NCI-H2081 (cell line): ENCODE measurements at regions not wholly inside any gene's neighbourhood (a gene's known extent, or its start where the extent isn't known, plus 50 kb on each side); places are given as distances from the start of the nearest gene placed in this dataset.

Experiments
- DNase-seq, 2 experiments: peaks; one replicate each; lab custom pipeline; 2025; lab: John Stamatoyannopoulos, UW

- no peak for DNase-seq
Observed at GRCh38 chr2:120607506-120607905, 128.2 kb upstream of the GLI2 start.

GRCh38 chr2:120607996-120608395 lies 127.7 kb upstream of the GLI2 start:
- no peak for DNase-seq

- no peak for DNase-seq
Observed at GRCh38 chr2:120609826-120610395, 125.8 kb upstream of the GLI2 start.

- DNase-seq: no peak
Observed at GRCh38 chr2:120611016-120611415, 124.7 kb upstream of the GLI2 start.

DNA sequence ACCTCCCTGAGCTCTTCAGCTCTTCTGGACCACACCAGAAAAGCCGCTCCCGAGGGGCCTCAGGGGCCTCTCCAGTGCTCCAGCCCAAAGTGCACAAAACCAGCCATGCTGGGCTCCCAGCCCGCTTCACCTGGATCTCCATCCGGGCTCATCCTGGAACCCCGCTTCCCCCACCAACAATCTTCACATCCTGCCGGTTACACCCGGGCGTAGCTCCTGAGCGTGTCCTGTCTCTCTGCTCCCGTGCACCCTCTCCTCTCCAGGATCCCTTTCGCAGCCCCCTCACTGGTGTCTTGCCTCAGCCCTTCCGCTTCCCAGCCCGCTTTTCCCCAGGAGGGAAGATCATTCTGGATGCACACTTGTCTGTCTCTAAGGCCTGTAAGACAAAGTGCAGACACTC lies 123.7 kb upstream of the GLI2 start:
- DNase-seq: no peak

- no peak for DNase-seq
Observed at GRCh38 chr2:120612471-120612870, 123.2 kb upstream of the GLI2 start.

DNA sequence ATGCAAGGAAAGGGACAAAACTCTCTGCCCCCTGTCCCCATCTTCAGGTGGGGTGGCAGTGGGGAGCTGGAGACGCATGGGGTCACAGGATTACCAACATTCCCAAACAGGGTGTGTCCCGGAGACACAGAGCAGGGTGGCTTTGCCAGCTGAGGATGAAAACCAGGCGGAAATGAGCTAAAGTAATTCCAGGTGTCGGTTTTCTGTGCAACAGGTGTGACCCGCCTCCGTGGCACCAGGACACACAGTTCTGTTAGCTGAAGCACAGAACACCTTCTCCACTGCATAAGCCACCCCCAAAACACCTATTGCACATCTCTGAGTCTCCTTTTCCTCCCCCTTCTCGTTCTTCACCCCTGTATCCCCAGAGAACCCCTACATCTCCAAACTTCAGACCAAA lies 122.7 kb upstream of the GLI2 start:
- no peak for DNase-seq

GRCh38 chr2:120613742-120614571 lies 121.7 kb upstream of the GLI2 start:
- DNase-seq: no peak

DNA sequence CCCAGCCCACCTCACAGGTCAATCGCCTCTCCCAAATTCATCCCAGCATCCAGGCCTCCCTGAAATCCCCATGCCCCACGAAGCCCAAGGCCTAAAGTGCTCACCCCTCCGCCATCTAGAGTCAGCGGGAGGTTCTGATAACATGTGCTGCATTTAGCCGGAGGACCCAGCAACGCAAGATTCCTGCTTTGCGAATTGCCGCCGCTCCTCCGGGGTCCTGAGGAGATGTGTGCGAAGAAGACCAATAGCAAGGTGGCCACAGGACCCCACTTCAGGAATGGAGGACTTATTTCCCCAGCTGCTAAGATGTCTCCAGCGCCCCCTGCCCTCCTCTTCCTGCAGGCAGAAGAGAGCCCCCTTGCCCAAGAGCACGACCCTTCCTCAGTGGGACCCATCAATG lies 120.8 kb upstream of the GLI2 start:
- DNase-seq: no peak

GRCh38 chr2:120616261-120616660 lies 119.4 kb upstream of the GLI2 start:
- DNase-seq: no peak

GRCh38 chr2:120617055-120617454 lies 118.6 kb upstream of the GLI2 start:
- DNase-seq: no peak

- DNase-seq: no peak
Observed at GRCh38 chr2:120618830-120619229, 116.8 kb upstream of the GLI2 start.

GRCh38 chr2:120619579-120619978 lies 116.1 kb upstream of the GLI2 start:
- no peak for DNase-seq

DNA sequence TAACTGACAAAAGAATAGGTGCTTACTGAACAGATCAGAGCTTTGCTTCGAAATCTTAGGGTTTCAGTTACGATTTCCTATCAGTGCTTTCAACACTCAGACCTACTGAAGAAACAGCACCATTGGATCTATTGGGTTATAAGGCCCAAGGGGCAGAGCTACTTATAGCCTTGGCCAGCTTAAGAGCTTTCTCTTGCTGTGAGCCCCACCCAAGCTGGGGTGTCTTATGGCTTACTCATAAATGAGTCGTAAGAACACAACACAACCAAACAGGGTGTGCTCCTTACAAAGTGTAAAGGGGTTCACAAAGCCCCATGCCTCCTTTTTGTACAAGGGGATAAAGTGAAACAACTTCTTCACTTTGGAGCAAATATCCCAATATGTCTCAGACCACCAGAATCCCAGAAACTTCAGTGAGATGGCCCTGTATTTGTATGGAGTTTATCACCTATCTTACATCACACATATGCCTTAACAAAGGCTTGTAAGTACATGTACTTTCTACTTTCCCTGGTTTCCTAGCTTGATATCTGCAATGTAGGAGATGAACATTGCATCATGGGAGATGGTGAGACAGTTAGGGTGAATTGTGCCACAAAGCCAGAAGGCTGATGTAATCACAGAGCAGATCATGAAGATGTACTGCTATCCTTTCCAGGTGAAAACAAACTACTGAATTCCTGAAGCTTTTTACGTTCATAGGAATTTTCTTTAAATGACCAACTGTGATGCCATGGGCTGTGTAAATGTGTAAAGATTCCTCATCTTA lies 115.5 kb upstream of the GLI2 start:
- no peak for DNase-seq

DNA sequence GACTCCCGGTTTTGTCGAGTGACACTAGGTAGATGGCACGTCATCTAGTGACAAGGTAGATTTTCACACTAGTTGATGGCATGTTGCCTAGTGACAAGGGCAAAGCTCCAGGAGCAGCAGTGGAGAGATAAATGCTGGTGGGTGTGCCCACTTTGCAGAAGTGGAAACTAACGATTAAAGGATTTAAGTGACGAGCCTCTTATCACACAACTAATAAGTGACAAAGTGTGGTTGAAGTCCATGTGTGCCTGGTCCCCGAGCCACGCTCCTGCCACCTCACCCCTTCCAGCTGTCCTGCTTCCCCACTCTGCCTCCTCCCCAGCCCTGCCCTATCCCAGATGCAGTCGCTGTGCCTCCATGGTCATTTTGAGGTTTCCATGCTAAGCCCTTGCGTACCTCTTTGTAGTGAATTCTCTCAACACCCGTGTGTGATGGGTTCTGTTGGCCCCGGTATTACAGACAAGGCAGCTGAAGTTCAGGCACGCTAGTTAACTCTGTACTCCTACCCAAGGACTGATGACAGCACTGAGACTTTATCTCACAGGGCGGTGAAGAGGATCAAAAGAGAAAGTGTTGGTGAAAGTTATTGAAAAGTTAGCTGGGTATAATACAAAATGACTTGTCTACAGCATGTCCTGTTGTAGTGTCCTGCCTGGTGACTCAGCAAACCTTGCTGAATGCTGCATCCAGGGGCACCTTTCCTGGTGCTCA lies 113.4 kb upstream of the GLI2 start:
- no peak for DNase-seq

DNA sequence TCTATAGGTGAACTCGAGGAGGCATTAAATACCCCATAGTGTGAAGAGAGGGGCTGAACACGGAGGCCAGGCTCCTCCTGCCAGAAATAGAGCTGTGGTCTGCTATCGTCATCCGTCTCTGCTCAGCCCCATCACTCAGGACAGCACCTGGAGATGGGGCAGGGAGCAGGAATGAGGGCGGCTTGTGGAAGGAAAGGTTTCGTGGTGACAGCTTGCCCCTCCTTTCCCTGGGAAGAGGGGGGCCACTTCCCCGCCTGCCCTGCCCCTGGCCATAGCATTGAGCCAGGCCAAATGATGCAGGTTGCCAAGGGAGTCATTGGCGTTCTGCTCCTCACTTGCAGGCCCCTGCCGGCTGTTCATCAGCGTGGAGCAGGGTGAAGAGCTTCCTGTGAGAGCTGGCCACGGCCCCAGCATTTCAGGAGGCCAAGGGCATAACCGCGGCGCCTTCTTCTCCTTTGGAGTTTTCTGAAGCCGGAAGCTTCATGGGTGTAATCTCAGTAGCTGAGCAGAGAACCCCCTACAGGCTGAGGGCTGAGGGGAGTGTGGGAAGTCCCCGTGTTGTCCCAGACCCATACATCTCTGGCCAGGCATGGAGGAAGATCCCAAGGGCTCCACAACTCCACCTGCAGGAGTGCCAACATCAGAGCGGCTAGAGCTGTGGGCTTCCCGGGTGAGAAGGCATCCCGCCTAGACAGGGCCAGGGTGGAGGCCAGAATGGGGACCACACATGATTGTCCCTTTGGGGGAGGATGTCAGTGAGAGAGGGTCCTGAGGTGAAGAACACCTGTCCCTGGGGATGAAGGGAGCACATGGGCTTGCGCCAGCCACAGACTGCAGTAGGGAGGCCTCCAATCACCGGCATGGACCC lies 112.5 kb upstream of the GLI2 start:
- no peak for DNase-seq

DNA sequence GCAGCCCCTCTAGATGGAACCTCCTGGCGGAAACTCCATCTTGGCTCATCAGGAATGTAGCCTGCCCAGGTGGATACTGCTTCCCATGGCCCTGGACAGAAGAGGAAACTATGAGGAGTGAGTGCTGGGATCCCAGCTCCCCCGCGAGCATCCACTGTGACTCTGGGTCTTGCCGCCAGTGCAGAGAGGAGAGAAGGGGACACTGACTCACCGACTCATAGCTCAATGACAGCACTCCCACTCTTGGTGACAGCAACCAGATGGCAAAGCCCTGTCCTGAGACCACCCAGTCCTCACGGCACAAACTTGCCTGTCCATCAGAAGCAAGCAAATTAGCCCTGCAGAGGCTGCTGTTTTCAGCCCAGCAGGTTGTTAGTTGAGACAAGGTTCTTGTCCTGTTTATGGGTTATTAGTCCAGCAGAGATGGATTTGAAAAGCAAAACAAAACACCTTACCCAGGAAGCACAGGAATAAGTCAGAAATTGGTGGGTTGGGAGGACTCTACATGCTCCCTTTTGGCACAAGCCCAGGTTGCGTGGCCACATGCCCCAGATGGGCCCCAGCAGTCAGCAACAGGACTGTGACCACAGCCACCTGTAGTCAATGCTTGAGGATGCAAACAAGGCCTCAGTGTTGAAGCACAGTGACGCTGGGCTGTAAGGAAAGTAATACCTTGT lies 111.5 kb upstream of the GLI2 start:
- peak in 1 of 2 experiments; percentile 34 for DNase-seq

GRCh38 chr2:120624738-120625446 lies 110.8 kb upstream of the GLI2 start:
- DNase-seq: no peak

GRCh38 chr2:120625865-120626560 lies 109.7 kb upstream of the GLI2 start:
- peak; percentile 74 to 93 for DNase-seq

DNA sequence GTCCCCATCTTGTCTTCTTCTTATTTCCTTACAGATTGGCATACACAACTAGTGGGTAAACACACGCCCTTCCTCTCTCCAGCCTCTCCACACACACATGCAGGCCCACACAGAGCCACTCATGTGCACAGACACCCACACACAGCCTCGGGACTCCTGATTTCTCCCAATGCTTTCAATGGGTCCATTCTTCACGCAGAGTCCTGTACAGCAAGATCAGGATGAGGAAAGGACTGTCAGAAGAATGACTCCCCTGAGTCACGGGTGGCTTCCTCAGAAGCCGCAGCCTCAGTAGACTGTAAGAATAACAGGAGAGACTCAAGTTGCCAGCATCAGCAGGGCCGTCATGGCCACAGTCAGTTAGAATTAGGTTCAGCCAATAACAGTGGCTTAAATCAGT lies 109.1 kb upstream of the GLI2 start:
- DNase-seq: no peak
